Ishikawa (cell line): ENCODE measurements at regions not wholly inside any gene's neighbourhood (a gene's known extent, or its start where the extent isn't known, plus 50 kb on each side); places are given as distances from the start of the nearest gene placed in this dataset.

Experiments used
- CEBPB ChIP-seq: IDR thresholded peaks from 2 replicates; pipeline ENCODE4 v1.6.1; 2012
- CREB1 ChIP-seq: IDR thresholded peaks from 2 replicates; pipeline ENCODE4 v1.6.1; 2012; ENCODE audit warnings: low read depth
- EGR1 ChIP-seq: IDR thresholded peaks from 2 replicates; pipeline ENCODE4 v1.6.1; 2012
- EP300 ChIP-seq: IDR thresholded peaks from 2 replicates; pipeline ENCODE4 v1.6.1; 2012; ENCODE audit warnings: borderline replicate concordance
- FOXM1 ChIP-seq: IDR thresholded peaks from 2 replicates; pipeline ENCODE4 v1.6.1; 2012; ENCODE audit warnings: low read depth, borderline replicate concordance
- MAX ChIP-seq: IDR thresholded peaks from 2 replicates; pipeline ENCODE4 v1.6.1; 2012
- NFIC ChIP-seq: IDR thresholded peaks from 2 replicates; pipeline ENCODE4 v1.6.1; 2012
- RAD21 ChIP-seq: IDR thresholded peaks from 2 replicates; pipeline ENCODE4 v1.6.1; 2012; ENCODE audit warnings: low read depth
- REST ChIP-seq: IDR thresholded peaks from 2 replicates; pipeline ENCODE4 v1.6.1; 2012; ENCODE audit warnings: low read depth, mild to moderate bottlenecking
- TAF1 ChIP-seq: IDR thresholded peaks from 2 replicates; pipeline ENCODE4 v1.6.1; 2012; ENCODE audit warnings: low read depth, mild to moderate bottlenecking
- TCF12 ChIP-seq: IDR thresholded peaks from 2 replicates; pipeline ENCODE4 v1.6.1; 2012; ENCODE audit warnings: low read depth
- TEAD4 ChIP-seq: IDR thresholded peaks from 2 replicates; pipeline ENCODE4 v1.6.1; 2012
- USF1 ChIP-seq: IDR thresholded peaks from 2 replicates; pipeline ENCODE4 v1.6.1; 2012
- YY1 ChIP-seq: IDR thresholded peaks from 2 replicates; pipeline ENCODE4 v1.6.1; 2012; ENCODE audit warnings: low read depth
- ZBTB7A ChIP-seq: IDR thresholded peaks from 2 replicates; pipeline ENCODE4 v1.6.1; 2012; ENCODE audit warnings: low read depth

GRCh38 chr14:49994951-49995561 is 102.2 kb downstream of the ARF6 start:
- TF ChIP-seq EP300 (no peak), FOXM1 (no peak)

GRCh38 chr14:49997991-49998390 is 105.1 kb downstream of the ARF6 start:
- TF ChIP-seq TCF12 (no peak), MAX (no peak), REST (no peak), EGR1 (no peak), TEAD4 (no peak), RAD21 (no peak), TAF1 (no peak), YY1 (no peak)

- no peak for TF ChIP-seq MAX
- TF ChIP-seq EGR1, result no peak
- TF ChIP-seq RAD21, result no peak
- no peak for TF ChIP-seq YY1
- TF ChIP-seq CREB1, result no peak
- TF ChIP-seq NFIC, result no peak
- no peak for TF ChIP-seq TEAD4
- TF ChIP-seq EP300, result no peak
- no peak for TF ChIP-seq REST
These were observed 106.4 kb downstream of the ARF6 start for GRCh38 chr14:49999146-49999761.

- TF ChIP-seq EP300 (no peak), TEAD4 (no peak), TCF12 (no peak), ZBTB7A (no peak), YY1 (no peak), REST (no peak), MAX (no peak), CREB1 (no peak), FOXM1 (no peak), RAD21 (no peak), USF1 (no peak), CEBPB (no peak), EGR1 (no peak), NFIC (no peak), TAF1 (no peak)
These were observed 107.0 kb downstream of the ARF6 start for GRCh38 chr14:49999826-50000379.

- TF ChIP-seq TEAD4 (no peak), TCF12 (0 out of 2 replicates have a peak, but pooled peaks have one; percentile 20), NFIC (peak; percentile 6; the same call in 1 of the 2 replicates), MAX (no peak)
These were observed 107.7 kb downstream of the ARF6 start for GRCh38 chr14:50000380-50001150.
